Endothelial cell of umbilical vein (primary cell): ENCODE measurements at regions not wholly inside any gene's neighbourhood (a gene's known extent, or its start where the extent isn't known, plus 50 kb on each side); places are given as distances from the start of the nearest gene placed in this dataset.

ENCODE experiments used
- BruUV-seq: library from RNA; stranded (reverse); fragments of 400-500 nt; replicated peaks from 2 replicates; lab custom pipeline; 2021; lab: Mats Ljungman, UMichigan
- CTCF ChIA-PET: fragments of 300-600, 350-600 bp; sonication (Branson Sonifier 250); formaldehyde crosslinking; loops from one replicate; lab custom pipeline; 2021; ENCODE audit warnings: antibody characterized with exemption, inconsistent platforms; lab: Charles Lee
- POLR2A ChIA-PET: fragments of 300-600, 350-600 bp; sonication (Branson Sonifier 250); formaldehyde crosslinking; loops from one replicate; lab custom pipeline; 2021; ENCODE audit warnings: antibody characterized with exemption, inconsistent platforms; lab: Charles Lee
- DNase-seq: peaks from one replicate; pipeline ENCODE4 v3.0.0-alpha.2; 2011; ENCODE audit warnings: low read depth, low spot score
- FAIRE-seq: peaks from 2 replicates; lab custom pipeline; 2011; peaks lifted over from hg19 to GRCh38; lab: Jason Lieb, UNC
- H2AFZ ChIP-seq: 2 replicates; pipeline ENCODE4 v1.6.0; 2012; ENCODE audit warnings: low read depth, low read length, control low read depth, inconsistent platforms
- H3K27ac ChIP-seq: 2 replicates; pipeline ENCODE4 v1.5.1; 2011; ENCODE audit warnings: low read depth, mild to moderate bottlenecking, control low read depth, low read length, moderate library complexity; ENCODE audit not compliant: insufficient read depth
- H3K27me3 ChIP-seq, 2 experiments: 2 replicates each; pipeline versions ENCODE4 v1.6.0 to v1.6.1; 2011; ENCODE audit warnings: low read length in 2 of 2, mixed read lengths in 1 of 2; ENCODE audit not compliant: control insufficient read depth in 2 of 2, insufficient read depth in 2 of 2
- H3K36me3 ChIP-seq, 2 experiments: 2 replicates in 1 of 2; 3 replicates in 1 of 2; pipeline ENCODE4 v1.5.1; 2011; ENCODE audit warnings: low read length in 2 of 2, mild to moderate bottlenecking in 1 of 2, moderate library complexity in 1 of 2; ENCODE audit not compliant: control insufficient read depth in 2 of 2, insufficient read depth in 2 of 2; ENCODE audit errors: extremely low read depth in 1 of 2
- H3K4me1 ChIP-seq: 3 replicates; pipeline ENCODE4 v1.5.1; 2011; ENCODE audit warnings: mild to moderate bottlenecking, low read length; ENCODE audit not compliant: control insufficient read depth, insufficient read depth; ENCODE audit errors: extremely low read depth
- H3K4me2 ChIP-seq: 2 replicates; pipeline ENCODE4 v1.6.1; 2011; ENCODE audit warnings: low read length, control low read depth, mixed read lengths; ENCODE audit not compliant: insufficient read depth
- H3K4me3 ChIP-seq, 3 experiments: fragments of 200-600 bp in 1 of 3; sonication (generic), shearing (Covaris generic) in 1 of 3; replicated peaks in 1 of 3; 2 replicates each; pipeline ENCODE4 v1.5.1; 2011 to 2016; ENCODE audit warnings: control low read depth in 3 of 3, low read length in 3 of 3, mild to moderate bottlenecking in 2 of 3, inconsistent platforms in 1 of 3, low read depth in 1 of 3, moderate library complexity in 1 of 3; ENCODE audit not compliant: insufficient read depth in 1 of 3
- H3K79me2 ChIP-seq: 2 replicates; pipeline ENCODE4 v1.6.0; 2012; ENCODE audit warnings: low read length, inconsistent platforms; ENCODE audit not compliant: control insufficient read depth, insufficient read depth
- H3K9ac ChIP-seq: replicated peaks from 2 replicates; pipeline ENCODE3; 2011; ENCODE audit warnings: low read length, control low read depth; ENCODE audit not compliant: insufficient read depth; ENCODE audit errors: extremely low read depth
- H3K9me1 ChIP-seq: replicated peaks from 3 replicates; pipeline ENCODE4 v1.6.0; 2011; ENCODE audit warnings: mild to moderate bottlenecking, low read length; ENCODE audit not compliant: control insufficient read depth, insufficient read depth; ENCODE audit errors: extremely low read depth
- H3K9me3 ChIP-seq: replicated peaks from 2 replicates; pipeline ENCODE4 v1.5.1; 2012; ENCODE audit warnings: low read length, inconsistent platforms; ENCODE audit not compliant: control insufficient read depth, insufficient read depth
- H4K20me1 ChIP-seq: replicated peaks from 2 replicates; pipeline ENCODE3; 2011; ENCODE audit warnings: mild to moderate bottlenecking, low read length; ENCODE audit not compliant: control insufficient read depth, insufficient read depth; ENCODE audit errors: extremely low read depth
- EZH2 ChIP-seq: IDR thresholded peaks from 2 replicates; pipeline ENCODE4 v1.6.1; 2012; ENCODE audit warnings: borderline replicate concordance, low read depth, mild to moderate bottlenecking, moderate library complexity, low read length, inconsistent platforms; ENCODE audit not compliant: severe bottlenecking
- FOS ChIP-seq: IDR thresholded peaks from 2 replicates; pipeline ENCODE4 v1.6.1; 2011; ENCODE audit warnings: mild to moderate bottlenecking, low read length, moderate library complexity, borderline replicate concordance; ENCODE audit not compliant: insufficient read depth
- GATA2 ChIP-seq: IDR thresholded peaks from 2 replicates; pipeline ENCODE4 v1.7.0; 2011; ENCODE audit warnings: low read depth, mild to moderate bottlenecking, moderate library complexity, mixed read lengths, low read length; ENCODE audit not compliant: insufficient read length, insufficient read depth
- JUN ChIP-seq: IDR thresholded peaks from 2 replicates; pipeline ENCODE4 v1.6.1; 2011; ENCODE audit warnings: borderline replicate concordance, low read depth; ENCODE audit not compliant: insufficient read length, insufficient read depth
- MYC ChIP-seq: IDR thresholded peaks from one replicate; pipeline ENCODE4 v1.6.1; 2011; ENCODE audit warnings: mild to moderate bottlenecking, low read depth, low read length
- POLR2A ChIP-seq: IDR thresholded peaks from 2 replicates; pipeline ENCODE4 v1.6.1; 2012; ENCODE audit warnings: low read depth, mild to moderate bottlenecking, control low read depth, low read length
- POLR2AphosphoS5 ChIP-seq: IDR thresholded peaks from 2 replicates; pipeline ENCODE4 v1.6.1; 2012; ENCODE audit warnings: low read depth, mild to moderate bottlenecking, control low read depth, low read length, moderate library complexity; ENCODE audit not compliant: insufficient read depth
- dilution Hi-C: fragments of 300-500 bp; cut with MboI; formaldehyde crosslinking; loops from one replicate; pipeline ENCODE4 v1.15.0; 2019; ENCODE audit warnings: low sequenced_read_pairs; ENCODE audit not compliant: extremely low pct_ligation_motif_present
- intact Hi-C: fragments of 100-400 bp; cut with micrococcal nuclease; formaldehyde crosslinking; loops from one replicate; pipeline ENCODE4 v1.10.0; 2022
- TF ChIP-seq, protein P1 (sequence below): IDR thresholded peaks from 2 replicates; pipeline ENCODE4 v1.6.1; 2011; ENCODE audit not compliant: insufficient read depth, insufficient read length
- TF ChIP-seq, protein P2 (sequence below), 2 donors: IDR thresholded peaks; 1 replicate in 1 of 2; 2 replicates in 1 of 2; pipeline ENCODE4 v1.5.1; 2011; ENCODE audit warnings: low read length in 2 of 2, mild to moderate bottlenecking in 2 of 2, moderate library complexity in 2 of 2, control low read depth in 1 of 2, inconsistent platforms in 1 of 2, low read depth in 1 of 2; ENCODE audit not compliant: insufficient read depth in 1 of 2; ENCODE audit errors: extremely low read depth in 1 of 2

GRCh38 chr4:147068564-147068963, 122.9 kb upstream of the TTC29 start:
- Histone ChIP-seq H2AFZ (no peak overlapping the region), H3K9me3 (no peaks in the 10 kb centered on the region), H3K4me3 (no peak overlapping the region), H3K27me3 (peaks cover 0 to 2% of the 10 kb centered on the region in 2 experiments), H3K4me1 (no peaks in the 10 kb centered on the region), H3K27ac (no peak overlapping the region), H3K9ac (no peak overlapping the region), H4K20me1 (no peaks in the 10 kb centered on the region), H3K79me2 (no peaks in the 10 kb centered on the region), H3K4me2 (no peak overlapping the region), H3K36me3 (no peaks in the 10 kb centered on the region), H3K9me1 (no peaks in the 10 kb centered on the region)
- intact Hi-C loops (no loop called here), dilution Hi-C loops (no loop called here)
- CTCF ChIA-PET, result interaction anchor here (1.2 to 1.5 kb wide), 3 partner anchors 10 to 29 kb away, joined by 3 to 7 read pairs (median 4); no protein-coding TSS in a partner anchor
- FAIRE-seq, result no peak
- TF ChIP-seq FOS (no peak), MYC (no peak), EZH2 (no peak), JUN (no peak), POLR2AphosphoS5 (no peak)
- TF ChIP-seq, protein P1, sequence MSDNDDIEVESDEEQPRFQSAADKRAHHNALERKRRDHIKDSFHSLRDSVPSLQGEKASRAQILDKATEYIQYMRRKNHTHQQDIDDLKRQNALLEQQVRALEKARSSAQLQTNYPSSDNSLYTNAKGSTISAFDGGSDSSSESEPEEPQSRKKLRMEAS, result no peak
- no TSS peak for BruUV-seq
- no peak for DNase-seq
- POLR2A ChIA-PET, result no interaction called here

GRCh38 chr4:147071209-147071740, 125.6 kb upstream of the TTC29 start:
- Histone ChIP-seq H3K27ac (no peak overlapping the region), H3K9me3 (no peaks in the 10 kb centered on the region), H3K4me3 (no peak overlapping the region), H3K4me1 (no peaks in the 10 kb centered on the region), H2AFZ (no peak overlapping the region), H3K9ac (no peak overlapping the region), H4K20me1 (no peaks in the 10 kb centered on the region), H3K36me3 (no peaks in the 10 kb centered on the region), H3K4me2 (no peak overlapping the region), H3K9me1 (no peaks in the 10 kb centered on the region), H3K27me3 (peaks cover 0 to 2% of the 10 kb centered on the region in 2 experiments), H3K79me2 (no peaks in the 10 kb centered on the region)
- no peak for FAIRE-seq
- no peak for DNase-seq
- intact Hi-C loops (no loop called here), dilution Hi-C loops (no loop called here)
- TF ChIP-seq POLR2A, result no peak
- TF ChIP-seq, protein P2, sequence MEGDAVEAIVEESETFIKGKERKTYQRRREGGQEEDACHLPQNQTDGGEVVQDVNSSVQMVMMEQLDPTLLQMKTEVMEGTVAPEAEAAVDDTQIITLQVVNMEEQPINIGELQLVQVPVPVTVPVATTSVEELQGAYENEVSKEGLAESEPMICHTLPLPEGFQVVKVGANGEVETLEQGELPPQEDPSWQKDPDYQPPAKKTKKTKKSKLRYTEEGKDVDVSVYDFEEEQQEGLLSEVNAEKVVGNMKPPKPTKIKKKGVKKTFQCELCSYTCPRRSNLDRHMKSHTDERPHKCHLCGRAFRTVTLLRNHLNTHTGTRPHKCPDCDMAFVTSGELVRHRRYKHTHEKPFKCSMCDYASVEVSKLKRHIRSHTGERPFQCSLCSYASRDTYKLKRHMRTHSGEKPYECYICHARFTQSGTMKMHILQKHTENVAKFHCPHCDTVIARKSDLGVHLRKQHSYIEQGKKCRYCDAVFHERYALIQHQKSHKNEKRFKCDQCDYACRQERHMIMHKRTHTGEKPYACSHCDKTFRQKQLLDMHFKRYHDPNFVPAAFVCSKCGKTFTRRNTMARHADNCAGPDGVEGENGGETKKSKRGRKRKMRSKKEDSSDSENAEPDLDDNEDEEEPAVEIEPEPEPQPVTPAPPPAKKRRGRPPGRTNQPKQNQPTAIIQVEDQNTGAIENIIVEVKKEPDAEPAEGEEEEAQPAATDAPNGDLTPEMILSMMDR (IDR thresholded peaks at IDR 0.05; ENCODE audit: extremely low read depth in 1 of 2, insufficient read depth in 1 of 2, low read depth in 1 of 2, low read length in 2 of 2), result no peak
- no peak for TF ChIP-seq POLR2AphosphoS5
- TF ChIP-seq EZH2, result no peak
- no peak for TF ChIP-seq GATA2
- no peak for TF ChIP-seq FOS
- TF ChIP-seq, protein P1, result no peak
- TF ChIP-seq MYC, result no peak
- TF ChIP-seq JUN, result no peak
- ChIA-PET POLR2A (no interaction called here), CTCF (no interaction called here)
- BruUV-seq, result no TSS peak
